Gastroesophageal sphincter (tissue), 4 donors: ENCODE measurements at regions not wholly inside any gene's neighbourhood (a gene's known extent, or its start where the extent isn't known, plus 50 kb on each side); places are given as distances from the start of the nearest gene placed in this dataset.

ENCODE experiments used
- ATAC-seq: fragments of 150-250 bp; one replicate; pipeline ENCODE4 v1.9.1; 2016; ENCODE audit warnings: mild to moderate bottlenecking, moderate library complexity
- H3K27ac ChIP-seq, 4 donors: fragments of 200-600 bp; sonication (generic) in 3 of 4; 1 replicate in 3 of 4; 2 replicates in 1 of 4; pipeline ENCODE4 v1.5.1; 2016 to 2019
- H3K27me3 ChIP-seq: fragments of 200-600 bp; sonication (generic); one replicate; pipeline ENCODE4 v1.5.1; 2019
- H3K36me3 ChIP-seq, 2 donors: fragments of 200-600 bp; sonication (generic); one replicate each; pipeline ENCODE4 v1.5.1; 2019; ENCODE audit warnings: control low read depth in 1 of 2
- H3K4me1 ChIP-seq, 3 donors: fragments of 200-600 bp; sonication (generic); 1 replicate in 2 of 3; 2 replicates in 1 of 3; pipeline ENCODE4 v1.5.1; 2016 to 2019; ENCODE audit warnings: control low read depth in 2 of 3
- H3K4me3 ChIP-seq, 2 donors: fragments of 200-600 bp; sonication (generic); one replicate each; pipeline ENCODE4 v1.5.1; 2019; ENCODE audit warnings: mild to moderate bottlenecking in 1 of 2, moderate library complexity in 1 of 2
- H3K9me3 ChIP-seq, 3 donors: fragments of 200-600 bp; sonication (generic); one replicate each; pipeline ENCODE4 v1.5.1; 2017 to 2019; ENCODE audit warnings: control low read depth in 2 of 3
- EP300 ChIP-seq: sonication (generic); formaldehyde crosslinking; IDR thresholded peaks from one replicate; pipeline ENCODE4 v1.6.1; 2017; ENCODE audit warnings: antibody characterized with exemption, mild to moderate bottlenecking
- POLR2A ChIP-seq, 2 donors: fragments of 450-650 bp; IDR thresholded peaks; one replicate each; pipeline ENCODE4 v1.6.1; 2017; ENCODE audit warnings: antibody characterized with exemption in 2 of 2, mild to moderate bottlenecking in 2 of 2, moderate library complexity in 1 of 2
- POLR2AphosphoS5 ChIP-seq: sonication (generic); formaldehyde crosslinking; IDR thresholded peaks from one replicate; pipeline ENCODE4 v1.6.1; 2017; ENCODE audit warnings: antibody characterized with exemption
- WGBS, 2 donors: methylation state at CpG; one replicate each; pipeline ENCODE4 v1.1.5; 2018; ENCODE audit warnings: low coverage in 1 of 2; 5-methylcytosine and 5-hydroxymethylcytosine counted together
- TF ChIP-seq, protein P1 (sequence below), 4 experiments: fragments of 200-600 bp in 2 of 4; fragments of 450-650 bp in 2 of 4; sonication (generic) in 1 of 4; IDR thresholded peaks; one replicate each; pipeline ENCODE4 v1.5.1; 2017 to 2019; ENCODE audit warnings: antibody characterized with exemption in 4 of 4, mild to moderate bottlenecking in 2 of 4, moderate library complexity in 2 of 4

DNA sequence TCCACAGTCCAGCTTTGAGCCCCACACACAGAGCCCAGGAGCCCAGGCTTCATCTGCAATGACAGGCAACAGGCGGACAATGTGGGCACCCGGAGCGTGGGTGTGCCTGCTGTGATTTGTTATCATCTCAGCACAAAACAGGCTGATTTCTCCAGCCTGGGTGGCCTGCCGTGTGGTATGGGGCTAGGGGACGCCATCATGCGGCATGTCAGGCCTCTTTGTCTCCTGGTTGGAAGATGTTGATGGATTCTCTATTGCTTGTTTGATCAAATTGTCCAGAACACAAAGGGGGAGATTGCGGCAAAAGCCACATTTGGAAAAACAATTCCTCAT lies 147.1 kb downstream of the KIF26A start:
- no peaks in the 10 kb centered on the region for H3K9me3 ChIP-seq
- H3K4me3 ChIP-seq = no peak overlapping the region
- no peak for ATAC-seq
- TF ChIP-seq, protein P1, sequence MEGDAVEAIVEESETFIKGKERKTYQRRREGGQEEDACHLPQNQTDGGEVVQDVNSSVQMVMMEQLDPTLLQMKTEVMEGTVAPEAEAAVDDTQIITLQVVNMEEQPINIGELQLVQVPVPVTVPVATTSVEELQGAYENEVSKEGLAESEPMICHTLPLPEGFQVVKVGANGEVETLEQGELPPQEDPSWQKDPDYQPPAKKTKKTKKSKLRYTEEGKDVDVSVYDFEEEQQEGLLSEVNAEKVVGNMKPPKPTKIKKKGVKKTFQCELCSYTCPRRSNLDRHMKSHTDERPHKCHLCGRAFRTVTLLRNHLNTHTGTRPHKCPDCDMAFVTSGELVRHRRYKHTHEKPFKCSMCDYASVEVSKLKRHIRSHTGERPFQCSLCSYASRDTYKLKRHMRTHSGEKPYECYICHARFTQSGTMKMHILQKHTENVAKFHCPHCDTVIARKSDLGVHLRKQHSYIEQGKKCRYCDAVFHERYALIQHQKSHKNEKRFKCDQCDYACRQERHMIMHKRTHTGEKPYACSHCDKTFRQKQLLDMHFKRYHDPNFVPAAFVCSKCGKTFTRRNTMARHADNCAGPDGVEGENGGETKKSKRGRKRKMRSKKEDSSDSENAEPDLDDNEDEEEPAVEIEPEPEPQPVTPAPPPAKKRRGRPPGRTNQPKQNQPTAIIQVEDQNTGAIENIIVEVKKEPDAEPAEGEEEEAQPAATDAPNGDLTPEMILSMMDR (IDR thresholded peaks at IDR 0.05) = no peak
- no peak for TF ChIP-seq POLR2AphosphoS5
- TF ChIP-seq POLR2A (IDR thresholded peaks at IDR 0.05) = no peak
- H3K4me1 ChIP-seq = peaks cover 0 to 25% (median 0%) of the 10 kb centered on the region in 3 donors
- H3K27ac ChIP-seq = no peak overlapping the region
- H3K27me3 ChIP-seq = peaks cover 5% of the 10 kb centered on the region
- no peaks in the 10 kb centered on the region for H3K36me3 ChIP-seq
- 78% methylated on average over 4 of the region's 7 CpGs; no CpG with 5 or more reads in 1 of the 2 donors for WGBS, 2 donors

DNA sequence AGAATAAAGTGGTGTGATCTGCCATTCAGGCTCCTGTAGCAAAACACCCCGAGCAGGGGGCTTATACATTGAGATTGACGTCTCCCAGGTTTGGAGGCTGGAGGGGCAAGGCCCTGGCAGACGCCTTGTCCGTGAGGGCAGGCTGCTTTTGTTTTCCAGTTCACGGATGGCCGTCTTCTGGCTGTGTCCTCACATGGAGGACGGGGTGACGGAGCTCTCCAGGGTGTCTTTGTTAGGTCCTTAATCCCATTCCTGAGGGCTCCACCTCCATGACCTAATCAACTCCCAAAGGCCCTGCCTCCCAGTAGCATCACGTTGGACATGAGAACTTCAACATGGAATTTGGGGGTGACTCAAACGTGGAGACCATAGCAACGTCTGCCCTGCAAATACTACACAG lies 147.7 kb downstream of the KIF26A start:
- WGBS, 2 donors = 76 to 84% methylated on average over 6 to 7 of the region's 11 CpGs
- Histone ChIP-seq H3K27ac (no peak overlapping the region), H3K27me3 (peaks cover 7% of the 10 kb centered on the region), H3K9me3 (no peaks in the 10 kb centered on the region), H3K36me3 (no peaks in the 10 kb centered on the region), H3K4me1 (peaks cover 0 to 25% (median 0%) of the 10 kb centered on the region in 3 donors), H3K4me3 (no peak overlapping the region)
- TF ChIP-seq, protein P1 (IDR thresholded peaks at IDR 0.05) = no peak
- no peak for TF ChIP-seq POLR2A (IDR thresholded peaks at IDR 0.05)
- TF ChIP-seq EP300 = no peak
- TF ChIP-seq POLR2AphosphoS5 = no peak
- ATAC-seq = no peak

- TF ChIP-seq POLR2A (IDR thresholded peaks at IDR 0.05) (no peak), EP300 (no peak), POLR2AphosphoS5 (no peak)
- TF ChIP-seq, protein P1 (IDR thresholded peaks at IDR 0.05) = no peak
- Histone ChIP-seq H3K9me3 (no peaks in the 10 kb centered on the region), H3K27me3 (peaks cover 11% of the 10 kb centered on the region), H3K4me3 (no peak overlapping the region), H3K27ac (no peak overlapping the region), H3K4me1 (peaks cover 0 to 25% (median 0%) of the 10 kb centered on the region in 3 donors), H3K36me3 (no peaks in the 10 kb centered on the region)
- ATAC-seq = no peak
- WGBS, 2 donors = 69 to 100% methylated on average over 2 to 4 of the region's 7 CpGs
These were observed 148.1 kb downstream of the KIF26A start for GRCh38 chr14:104286496-104286895.

DNA sequence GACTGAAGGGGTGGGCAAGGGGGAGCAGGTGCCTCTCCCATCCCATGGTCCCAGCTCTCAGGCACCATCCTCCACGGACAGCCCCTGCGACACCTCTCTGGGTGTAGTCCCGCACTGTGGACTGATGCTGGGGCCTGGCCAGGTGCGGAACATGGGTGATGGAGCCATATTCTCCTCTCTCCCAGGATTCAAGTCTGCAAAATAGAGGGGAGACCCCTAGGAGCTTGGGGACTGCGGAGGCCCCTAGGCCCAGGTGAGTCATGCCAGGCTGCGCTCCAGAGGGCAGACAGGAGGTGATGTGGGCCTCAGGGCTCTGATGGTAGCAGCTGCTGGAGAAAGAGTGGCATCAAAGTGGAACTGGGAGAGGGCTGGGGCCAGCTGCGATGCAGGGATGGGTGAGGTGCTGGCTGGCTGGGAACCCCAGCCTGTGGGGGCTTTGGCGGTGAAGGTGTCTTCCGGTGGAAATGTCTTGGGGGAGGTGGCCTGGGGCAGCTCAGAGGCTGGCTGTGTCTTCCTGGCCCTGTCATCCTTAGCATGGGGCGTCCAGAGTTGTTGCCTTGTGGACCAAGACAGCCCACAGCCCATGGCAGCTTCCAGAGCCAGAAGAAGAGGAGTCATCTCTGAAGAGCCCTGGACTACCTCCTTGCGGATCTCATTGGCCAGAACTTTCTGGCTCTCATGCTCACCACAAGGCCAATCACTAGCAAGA lies 149.1 kb downstream of the KIF26A start:
- H3K36me3 ChIP-seq = no peaks in the 10 kb centered on the region
- H3K4me3 ChIP-seq = no peak overlapping the region
- ATAC-seq = no peak
- H3K4me1 ChIP-seq = peaks cover 0 to 20% (median 0%) of the 10 kb centered on the region in 3 donors
- H3K27me3 ChIP-seq = peaks cover 20% of the 10 kb centered on the region
- WGBS, 2 donors = 100% methylated on average over 1 to 3 of the region's 11 CpGs
- TF ChIP-seq, protein P1 (IDR thresholded peaks at IDR 0.05) = no peak
- H3K9me3 ChIP-seq = no peaks in the 10 kb centered on the region
- no peak overlapping the region for H3K27ac ChIP-seq

- no peak overlapping the region for H3K4me3 ChIP-seq
- H3K36me3 ChIP-seq = no peaks in the 10 kb centered on the region
- 83% methylated on average over 6 of the region's 12 CpGs; no CpG with 5 or more reads in 1 of the 2 donors for WGBS, 2 donors
- H3K4me1 ChIP-seq = peaks cover 0 to 11% (median 0%) of the 10 kb centered on the region in 3 donors
- ATAC-seq = no peak
- H3K27ac ChIP-seq = no peak overlapping the region
- H3K9me3 ChIP-seq = no peaks in the 10 kb centered on the region
- TF ChIP-seq EP300 = no peak
- TF ChIP-seq POLR2AphosphoS5 = no peak
- TF ChIP-seq, protein P1 (IDR thresholded peaks at IDR 0.05) = no peak
- no peak for TF ChIP-seq POLR2A (IDR thresholded peaks at IDR 0.05)
- H3K27me3 ChIP-seq = peaks cover 25% of the 10 kb centered on the region
These were observed 149.9 kb downstream of the KIF26A start for GRCh38 chr14:104288272-104288671.
